ENCODE measurements at regions not wholly inside any gene's neighbourhood (a gene's known extent, or its start where the extent isn't known, plus 50 kb on each side); places are given as distances from the start of the nearest gene placed in this dataset.

GRCh38 chr1:30323841-30324240 is 399.5 kb downstream of the MATN1 start:
- TF ChIP-seq POLR2A (IDR thresholded peaks at IDR 0.05) (no peak), CTCF (IDR thresholded peaks at IDR 0.05) (no peak)
